ENCODE measurements at regions not wholly inside any gene's neighbourhood (a gene's known extent, or its start where the extent isn't known, plus 50 kb on each side); places are given as distances from the start of the nearest gene placed in this dataset.
A peak's percentile ranks its signal among the peaks of the same experiment; 100 is the strongest.

DNA sequence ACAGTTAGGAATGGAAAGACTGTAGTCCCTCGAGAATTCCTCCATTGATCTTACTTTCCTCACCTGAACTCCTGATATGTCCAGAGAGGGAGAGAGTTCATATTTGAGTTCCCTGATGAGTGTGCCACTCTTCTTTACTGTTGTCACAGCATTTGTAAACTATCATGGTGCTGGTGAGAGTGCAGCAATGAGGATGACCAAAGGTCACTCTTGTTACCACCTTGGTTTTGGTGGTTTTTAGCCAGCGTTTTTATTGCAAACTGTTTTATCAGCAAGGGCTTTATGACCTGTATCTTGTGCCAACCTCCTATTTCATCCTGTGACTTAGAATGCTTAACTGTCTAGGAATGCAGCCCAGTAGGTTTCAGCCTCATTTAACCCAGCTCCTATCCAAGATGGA, 1062.5 kb downstream of the BCL11A start:
- DNase-seq, result no peak

DNA sequence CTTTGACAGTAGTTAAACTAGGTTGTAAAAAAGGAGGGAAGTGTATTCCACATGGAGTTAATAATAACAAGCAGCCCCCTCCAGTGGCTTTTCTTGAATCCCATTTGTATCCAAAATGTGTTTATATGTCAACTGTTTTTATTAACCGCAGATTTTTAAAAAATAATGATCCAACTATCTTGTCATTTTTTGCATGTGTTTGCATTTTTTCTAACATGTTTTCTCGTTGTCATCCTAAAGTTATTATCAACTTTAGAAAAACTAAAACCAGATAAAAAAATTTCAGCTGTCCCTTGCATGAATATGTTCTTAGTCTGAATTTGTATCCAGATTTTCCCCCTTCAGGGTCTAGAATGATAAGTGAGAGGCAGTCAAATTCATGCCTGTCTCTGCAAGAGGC, 1063.3 kb downstream of the BCL11A start:
- no peak for DNase-seq

GRCh38 chr2:59484673-59485072, 1068.8 kb downstream of the BCL11A start:
- DNase-seq, result no peak

- DNase-seq, result no peak
Measured at GRCh38 chr2:59463426-59463825, 1090.0 kb downstream of the BCL11A start.

DNA sequence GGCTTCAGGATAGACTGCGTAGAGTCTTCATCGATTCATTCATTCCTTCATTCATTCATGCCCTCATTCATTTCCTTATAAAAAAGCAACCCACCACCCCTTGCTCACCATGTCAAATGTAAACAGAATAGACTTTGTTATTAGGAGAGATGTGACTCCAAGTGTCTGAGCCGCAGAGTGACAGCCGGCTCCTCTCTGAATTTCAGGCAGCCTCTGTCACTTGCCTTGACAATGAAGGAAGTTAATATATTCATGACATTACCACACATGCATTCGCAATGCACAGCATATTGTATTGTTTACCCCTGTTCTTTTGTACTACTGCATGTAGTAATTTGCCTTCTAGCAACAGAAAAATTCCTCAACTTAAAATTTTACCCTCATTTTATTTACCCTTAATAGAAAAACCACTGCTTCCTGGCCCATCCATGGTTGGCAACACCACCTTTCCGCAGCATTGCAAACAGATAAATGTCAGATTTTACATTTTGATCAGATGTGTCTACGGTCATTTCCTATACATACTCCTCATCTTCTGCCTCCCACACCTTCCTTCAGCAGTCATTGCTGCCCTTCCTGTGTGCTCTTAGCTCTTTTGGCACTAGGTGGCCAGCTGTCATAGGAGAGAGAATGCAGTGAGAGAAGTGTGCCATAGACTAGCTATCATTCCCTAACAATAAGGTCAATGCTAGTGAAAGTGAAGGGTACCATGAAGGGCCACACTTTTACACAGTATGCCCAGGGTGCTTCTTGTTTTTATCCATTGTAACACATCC, 1090.8 kb downstream of the BCL11A start:
- DNase-seq, result no peak

- DNase-seq, result no peak
Measured at GRCh38 chr2:59461127-59461526, 1092.3 kb downstream of the BCL11A start.

DNA sequence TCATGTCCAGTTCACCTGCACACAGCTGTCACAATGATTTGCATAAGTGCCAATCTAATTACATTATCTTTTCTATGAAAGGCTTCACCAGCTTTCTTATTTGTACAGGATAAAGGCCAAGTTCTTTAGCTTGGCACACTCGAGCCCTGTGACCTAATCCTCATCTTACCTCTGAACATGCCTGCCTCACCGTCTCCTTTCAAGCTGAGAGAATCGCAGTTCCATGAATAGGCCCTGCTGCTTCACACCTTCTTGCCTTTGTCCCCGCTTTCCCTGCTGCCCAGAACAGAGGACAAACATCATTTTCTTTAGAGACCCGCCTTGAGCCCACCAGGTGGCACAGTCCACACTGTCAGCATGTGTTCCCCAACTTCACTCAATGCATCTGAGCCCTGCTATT, 1094.7 kb downstream of the BCL11A start:
- DNase-seq, result no peak

DNA sequence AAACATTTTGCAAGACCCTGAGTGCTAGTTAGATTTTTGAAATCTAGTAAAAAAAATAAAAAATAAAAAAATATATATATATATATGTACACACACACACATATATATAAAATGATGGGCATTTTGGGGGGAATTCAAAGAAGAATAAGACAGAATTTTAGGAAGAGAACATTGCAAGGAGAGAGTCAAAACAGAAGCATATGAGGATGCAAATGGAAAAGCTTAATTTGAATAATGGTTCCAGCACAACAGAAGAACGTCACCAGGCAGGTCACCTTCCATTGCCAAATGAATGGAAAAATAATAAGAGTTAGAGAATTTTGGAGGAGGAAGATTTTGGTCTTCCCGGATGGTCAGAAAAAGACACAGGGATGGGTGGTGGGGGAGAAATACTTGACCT, 1097.2 kb downstream of the BCL11A start:
- no peak for DNase-seq

- DNase-seq, result no peak
Measured at GRCh38 chr2:59449274-59449673, 1104.2 kb downstream of the BCL11A start.

DNA sequence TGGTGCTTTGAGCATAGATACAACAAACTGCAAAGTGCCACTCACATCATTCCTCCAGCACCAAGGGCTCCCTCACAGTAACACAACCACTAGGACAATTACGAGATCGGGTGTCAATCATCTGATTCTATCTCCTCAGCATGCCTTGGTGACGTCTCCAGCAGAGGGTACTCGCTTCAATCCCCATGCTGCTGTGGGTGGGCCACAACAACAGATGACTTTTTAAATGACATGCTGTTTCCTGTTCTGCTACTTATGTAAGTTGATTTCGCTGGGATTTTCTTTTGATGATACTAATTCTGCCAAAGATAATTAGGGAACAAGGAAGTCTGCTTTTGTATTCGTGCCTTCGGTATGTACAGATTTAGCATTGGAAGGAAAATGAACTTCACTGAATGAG, 1113.0 kb downstream of the BCL11A start:
- DNase-seq, result no peak

- DNase-seq, result no peak
Measured at GRCh38 chr2:59435635-59436034, 1117.8 kb downstream of the BCL11A start.

DNA sequence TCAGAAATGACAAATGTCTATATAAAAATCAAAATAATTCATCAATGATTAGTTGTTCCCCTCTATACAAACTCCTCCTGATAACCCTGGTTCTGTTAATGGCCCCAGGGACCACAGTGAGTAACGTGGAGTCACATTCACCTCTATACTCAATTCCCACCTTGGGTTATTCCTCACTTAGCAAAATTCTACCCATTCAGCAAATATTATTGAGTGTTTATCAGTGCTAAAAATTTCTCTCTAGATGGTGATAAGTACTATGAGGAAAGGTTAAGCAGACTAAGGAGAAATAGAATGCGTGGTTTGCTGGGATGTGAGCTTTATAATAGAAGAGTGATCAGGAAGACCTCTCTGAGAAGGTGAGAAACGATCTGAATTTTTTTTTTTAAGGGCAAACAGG, 1124.5 kb downstream of the BCL11A start:
- no peak for DNase-seq

DNA sequence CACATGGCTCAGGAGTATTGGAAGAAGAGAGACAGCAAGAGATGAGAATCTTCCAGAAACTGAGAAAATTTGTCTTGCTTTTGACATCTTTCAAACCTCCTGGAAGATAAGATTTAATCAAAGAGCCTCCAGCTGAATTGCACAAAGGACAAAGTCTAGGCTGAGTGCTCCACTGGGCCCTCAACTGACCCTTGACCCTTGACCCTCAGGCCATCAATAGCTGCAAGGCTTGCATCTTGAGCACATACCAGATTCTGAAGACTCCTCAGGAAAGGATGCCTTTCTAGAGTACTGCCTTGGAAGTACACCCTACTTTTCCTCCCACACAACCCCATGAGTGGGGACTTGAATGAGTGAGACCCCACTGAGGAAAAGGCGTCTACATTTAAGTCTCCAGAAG, 1125.5 kb downstream of the BCL11A start:
- no peak for DNase-seq

- no peak for DNase-seq
Measured at GRCh38 chr2:59425247-59425646, 1128.2 kb downstream of the BCL11A start.

DNA sequence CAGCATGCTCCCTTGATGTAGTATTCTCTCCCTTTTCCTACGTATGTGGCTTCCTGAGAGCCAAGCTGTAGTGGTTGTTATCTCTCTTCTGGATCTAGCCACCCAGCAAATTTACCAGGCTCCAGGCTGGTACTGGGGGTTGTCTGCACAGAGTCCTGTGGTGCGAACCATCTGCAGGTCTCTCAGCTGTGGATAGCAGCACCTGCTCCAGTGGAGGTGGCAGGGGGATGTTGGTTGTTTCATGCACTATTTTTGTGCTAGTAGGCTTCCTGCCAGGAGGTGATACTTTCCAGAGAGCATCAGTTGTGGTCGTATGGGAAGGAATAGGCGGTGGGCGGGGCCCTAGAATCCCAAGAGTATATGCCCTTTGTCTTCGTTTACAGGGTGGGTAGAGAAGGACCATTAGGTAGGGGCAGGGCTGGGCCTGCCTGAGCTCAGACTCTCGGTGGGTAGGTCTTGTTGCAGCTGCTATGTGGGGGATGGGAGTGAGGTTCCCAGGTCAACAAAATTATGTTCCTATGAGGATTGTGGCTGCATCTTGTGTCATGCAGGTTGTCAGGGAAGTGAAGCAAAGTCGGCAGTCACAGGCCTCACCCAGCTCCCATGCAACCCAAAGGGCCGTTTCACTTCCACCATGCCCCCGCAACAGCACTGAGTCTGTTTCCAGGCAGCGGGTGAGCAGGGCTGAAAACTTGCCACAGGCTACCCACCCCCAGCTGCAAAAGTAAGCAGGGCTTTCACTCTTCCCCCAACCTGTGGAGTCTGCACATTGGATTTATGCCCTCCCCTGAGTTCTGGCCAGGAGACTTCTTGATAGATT, 1139.5 kb downstream of the BCL11A start:
- peak; percentile 17 for DNase-seq

- DNase-seq, result no peak
Measured at GRCh38 chr2:59399126-59399525, 1154.3 kb downstream of the BCL11A start.

DNA sequence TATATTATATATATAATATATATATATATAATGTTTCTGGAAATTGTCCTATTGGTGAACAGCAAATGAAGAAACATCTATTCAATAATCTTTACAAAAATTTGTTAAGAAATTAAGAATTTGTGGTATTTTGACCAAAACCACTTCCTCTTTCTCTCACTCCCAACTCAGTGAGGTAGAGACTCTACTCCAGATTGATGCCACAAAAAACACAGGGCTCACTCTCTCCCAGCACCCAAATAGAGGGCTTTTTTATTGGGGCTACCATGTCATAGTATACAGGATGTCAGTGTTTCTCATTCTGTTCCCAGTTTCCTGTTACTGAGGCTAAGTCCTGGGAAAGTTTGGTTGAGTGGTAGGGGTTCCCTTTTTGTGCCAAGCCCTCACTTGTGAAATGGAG, 1155.4 kb downstream of the BCL11A start:
- DNase-seq, result no peak

- no peak for DNase-seq
Measured at GRCh38 chr2:59395119-59395518, 1154.0 kb upstream of the FANCL start.

- DNase-seq, result no peak
Measured at GRCh38 chr2:59391896-59392295, 1150.8 kb upstream of the FANCL start.

DNA sequence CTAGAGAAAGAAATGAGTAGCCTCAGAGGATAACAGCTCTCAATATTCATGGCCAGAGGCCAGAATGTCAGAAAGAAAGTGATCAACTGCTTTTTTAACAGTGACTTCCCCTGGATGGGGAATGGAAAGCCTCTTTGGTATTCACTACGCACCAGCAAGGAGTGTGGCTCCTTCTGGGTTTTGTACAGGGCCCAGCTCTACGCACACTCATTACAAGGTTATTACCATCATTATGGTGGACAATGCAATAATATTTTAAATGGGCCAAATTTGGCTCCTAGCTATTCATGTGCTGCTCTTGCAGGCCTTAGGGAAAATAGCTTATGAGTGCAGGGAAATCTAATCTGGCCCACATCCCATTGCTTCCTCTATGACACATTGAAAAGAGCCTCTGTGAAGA, 1149.5 kb upstream of the FANCL start:
- DNase-seq, result no peak

DNA sequence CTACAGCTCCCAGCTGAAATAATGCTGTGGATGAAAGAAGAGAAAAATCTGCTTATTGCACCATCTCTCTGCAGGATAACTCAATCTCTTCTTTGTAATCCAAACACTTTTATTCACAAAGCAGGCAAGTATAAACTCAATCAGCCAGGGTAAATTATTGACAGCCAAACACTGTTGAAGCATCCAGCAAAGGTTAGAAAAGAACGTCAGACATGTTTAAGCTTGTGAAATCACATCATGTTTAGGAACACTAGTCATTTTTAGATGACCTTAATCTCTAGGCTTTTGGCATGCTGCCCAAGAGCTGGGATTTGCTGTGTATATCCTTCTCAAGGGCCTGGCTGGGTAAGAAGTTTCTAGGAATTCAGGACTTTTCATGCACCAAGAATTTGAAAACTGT, 1148.1 kb upstream of the FANCL start:
- no peak for DNase-seq

DNA sequence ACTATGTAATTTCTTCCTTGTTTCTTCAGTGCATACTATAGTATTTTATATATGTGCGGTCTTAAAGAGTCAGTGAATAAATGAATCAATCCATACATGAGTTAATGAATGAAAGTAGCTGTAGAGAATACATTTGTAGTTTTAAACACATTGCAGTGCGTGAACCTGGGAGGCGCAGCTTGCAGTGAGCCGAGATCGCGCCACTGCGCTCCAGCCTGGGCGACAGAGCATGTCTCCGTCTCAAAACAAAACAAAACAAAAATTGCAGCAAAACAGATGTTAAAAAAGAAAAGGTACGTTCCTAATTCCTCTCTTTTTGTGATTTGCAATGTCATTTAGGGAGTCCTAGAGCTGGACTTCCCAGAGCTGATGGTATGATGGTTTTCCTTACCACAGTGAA, 1144.8 kb upstream of the FANCL start:
- DNase-seq, result no peak

DNA sequence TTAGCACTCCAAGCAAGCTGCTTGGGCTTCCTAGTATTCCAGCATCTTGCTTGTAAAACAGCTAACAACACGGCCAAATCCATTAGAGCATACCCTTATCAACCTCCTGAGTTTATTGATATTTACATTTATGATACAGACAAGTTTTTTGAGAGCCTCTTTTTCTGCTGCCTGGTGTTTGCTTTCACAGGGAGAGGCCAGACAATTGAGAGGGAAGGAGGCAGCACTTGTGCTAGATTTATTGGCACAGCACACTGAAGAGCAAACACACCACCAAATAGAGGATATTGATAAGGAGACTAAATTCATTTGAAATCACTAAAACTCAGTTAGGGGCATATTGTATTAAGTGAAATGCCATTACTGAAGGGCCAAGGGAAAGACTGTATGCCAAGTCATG, 1142.3 kb upstream of the FANCL start:
- no peak for DNase-seq

DNA sequence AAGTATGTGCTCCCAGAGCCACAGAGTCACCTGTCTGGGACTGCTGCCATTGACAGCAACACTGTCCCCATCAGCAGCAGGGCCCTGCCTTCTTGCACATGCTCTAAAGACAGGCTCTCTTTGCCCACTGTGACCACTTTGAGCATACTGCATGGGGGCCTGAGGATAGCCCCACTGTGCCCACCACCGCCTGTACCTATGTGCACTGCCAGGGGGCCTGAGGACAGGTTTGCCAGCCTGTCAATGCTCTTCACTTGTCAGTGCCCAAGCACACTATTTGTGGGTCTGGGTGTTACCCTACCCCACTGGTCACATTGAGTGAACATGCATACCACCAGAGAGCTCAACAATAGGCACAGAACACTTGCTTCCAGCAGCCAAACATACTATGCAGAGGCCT, 1137.0 kb upstream of the FANCL start:
- DNase-seq, result no peak

- no peak for DNase-seq
Measured at GRCh38 chr2:59366288-59366687, 1125.2 kb upstream of the FANCL start.

Data from CD4-positive, alpha-beta T cell treated with Interleukin-15 for 1 hour (primary cell).